ENCODE measurements at regions not wholly inside any gene's neighbourhood (a gene's known extent, or its start where the extent isn't known, plus 50 kb on each side); places are given as distances from the start of the nearest gene placed in this dataset.

GRCh38 chr16:75909746-75910145 lies 183.5 kb upstream of the CPHXL start:
- intact Hi-C loops (cut with micrococcal nuclease): no loop called here
- H3K9me3 ChIP-seq (ENCODE audit: control insufficient read depth in 1 of 2, low read length in 2 of 2): no peaks in the 10 kb centered on the region
- H3K36me3 ChIP-seq (ENCODE audit: insufficient read depth, low read length): no peaks in the 10 kb centered on the region
- POLR2A ChIA-PET (ENCODE audit: partially characterized antibody): no interaction called here
- H3K27ac Mint-ChIP-seq: no peak overlapping the region
- peaks cover 2 to 3% of the 10 kb centered on the region in 2 donors for H3K27me3 Mint-ChIP-seq
- H3K9me3 Mint-ChIP-seq: peaks cover 0 to 5% (median 0%) of the 10 kb centered on the region in 8 donors
- H3K36me3 Mint-ChIP-seq: no peaks in the 10 kb centered on the region
- no peak overlapping the region for H3K4me3 ChIP-seq (ENCODE audit: low read length in 2 of 2)
- H3K4me1 ChIP-seq (ENCODE audit: insufficient read depth, low read length): no peaks in the 10 kb centered on the region
- CTCF ChIA-PET (ENCODE audit: partially characterized antibody): no interaction called here
- no peak for DNase-seq
- no peak overlapping the region for H3K4me3 Mint-ChIP-seq
- H3K27ac ChIP-seq (ENCODE audit: low read depth, low read length): no peak overlapping the region
- peaks cover 0 to 8% (median 2%) of the 10 kb centered on the region in 4 donors for H3K4me1 Mint-ChIP-seq
- no peaks in the 10 kb centered on the region for H3K27me3 ChIP-seq (ENCODE audit: insufficient read depth, low read length)

GRCh38 chr16:75911896-75912295 lies 185.6 kb upstream of the CPHXL start:
- POLR2A ChIA-PET (ENCODE audit: partially characterized antibody): no interaction called here
- H3K36me3 Mint-ChIP-seq: no peaks in the 10 kb centered on the region

GRCh38 chr16:75913958-75914357 lies 187.7 kb upstream of the CPHXL start:
- no peaks in the 10 kb centered on the region for H3K9me3 ChIP-seq (ENCODE audit: control insufficient read depth in 1 of 2, low read length in 2 of 2)
- peaks cover 0 to 5% (median 0%) of the 10 kb centered on the region in 8 donors for H3K9me3 Mint-ChIP-seq
- no peaks in the 10 kb centered on the region for H3K36me3 Mint-ChIP-seq
- no peak overlapping the region for H3K27ac Mint-ChIP-seq
- H3K27me3 Mint-ChIP-seq: peaks cover 0 to 2% of the 10 kb centered on the region in 2 donors
- H3K27me3 ChIP-seq (ENCODE audit: insufficient read depth, low read length): no peaks in the 10 kb centered on the region
- DNase-seq: no peak
- ChIA-PET POLR2A (ENCODE audit: partially characterized antibody) (no interaction called here), CTCF (ENCODE audit: partially characterized antibody) (no interaction called here)
- H3K4me1 ChIP-seq (ENCODE audit: insufficient read depth, low read length): no peaks in the 10 kb centered on the region
- H3K4me3 Mint-ChIP-seq: no peak overlapping the region
- H3K4me1 Mint-ChIP-seq: peaks cover 0 to 8% (median 2%) of the 10 kb centered on the region in 4 donors
- no peak overlapping the region for H3K4me3 ChIP-seq (ENCODE audit: low read length in 2 of 2)
- H3K36me3 ChIP-seq (ENCODE audit: insufficient read depth, low read length): no peaks in the 10 kb centered on the region
- no peak overlapping the region for H3K27ac ChIP-seq (ENCODE audit: low read depth, low read length)
- intact Hi-C loops (cut with micrococcal nuclease): no loop called here

More at GRCh38 chr16:75911896-75912295, 185.6 kb upstream of the CPHXL start:
- no peaks in the 10 kb centered on the region for H3K36me3 ChIP-seq (ENCODE audit: insufficient read depth, low read length)
- no peak overlapping the region for H3K4me3 Mint-ChIP-seq
- no peak overlapping the region for H3K27ac Mint-ChIP-seq
- H3K27ac ChIP-seq (ENCODE audit: low read depth, low read length): no peak overlapping the region
- no peaks in the 10 kb centered on the region for H3K4me1 ChIP-seq (ENCODE audit: insufficient read depth, low read length)
- intact Hi-C loops (cut with micrococcal nuclease): no loop called here
- H3K9me3 Mint-ChIP-seq: peaks cover 0 to 5% (median 0%) of the 10 kb centered on the region in 8 donors
- peaks cover 2% of the 10 kb centered on the region in 2 donors for H3K27me3 Mint-ChIP-seq
- no peaks in the 10 kb centered on the region for H3K9me3 ChIP-seq (ENCODE audit: control insufficient read depth in 1 of 2, low read length in 2 of 2)
- no peaks in the 10 kb centered on the region for H3K27me3 ChIP-seq (ENCODE audit: insufficient read depth, low read length)
- DNase-seq: no peak
- H3K4me3 ChIP-seq (ENCODE audit: low read length in 2 of 2): no peak overlapping the region
- CTCF ChIA-PET (ENCODE audit: partially characterized antibody): no interaction called here
- peaks cover 0 to 8% (median 2%) of the 10 kb centered on the region in 4 donors for H3K4me1 Mint-ChIP-seq

GRCh38 chr16:75916451-75916850 lies 190.2 kb upstream of the CPHXL start:
- POLR2A ChIA-PET (ENCODE audit: partially characterized antibody): no interaction called here
- Mint-ChIP-seq H3K4me1 (no peaks in the 10 kb centered on the region), H3K27me3 (peaks cover 0 to 2% of the 10 kb centered on the region in 2 donors), H3K27ac (no peak overlapping the region), H3K9me3 (peaks cover 0 to 2% (median 0%) of the 10 kb centered on the region in 8 donors), H3K4me3 (no peak overlapping the region), H3K36me3 (no peaks in the 10 kb centered on the region)
- DNase-seq: no peak
- Histone ChIP-seq H3K4me3 (ENCODE audit: low read length in 2 of 2) (no peak overlapping the region), H3K27ac (ENCODE audit: low read depth, low read length) (no peak overlapping the region), H3K36me3 (ENCODE audit: insufficient read depth, low read length) (no peaks in the 10 kb centered on the region), H3K9me3 (ENCODE audit: control insufficient read depth in 1 of 2, low read length in 2 of 2) (no peaks in the 10 kb centered on the region), H3K27me3 (ENCODE audit: insufficient read depth, low read length) (no peaks in the 10 kb centered on the region), H3K4me1 (ENCODE audit: insufficient read depth, low read length) (no peaks in the 10 kb centered on the region)
- intact Hi-C loops (cut with micrococcal nuclease): no loop called here
- CTCF ChIA-PET (ENCODE audit: partially characterized antibody): no interaction called here

- intact Hi-C loops (cut with micrococcal nuclease): no loop called here
- Mint-ChIP-seq H3K4me3 (no peak overlapping the region), H3K27ac (no peak overlapping the region)
These were observed 191.8 kb upstream of the CPHXL start for GRCh38 chr16:75918109-75918508.

GRCh38 chr16:75919664-75920063 lies 193.4 kb upstream of the CPHXL start:
- no peaks in the 10 kb centered on the region for H3K27me3 ChIP-seq (ENCODE audit: insufficient read depth, low read length)
- Mint-ChIP-seq H3K4me3 (no peak overlapping the region), H3K27ac (no peak overlapping the region), H3K4me1 (no peaks in the 10 kb centered on the region), H3K9me3 (peaks cover 0 to 2% (median 0%) of the 10 kb centered on the region in 8 donors), H3K27me3 (peaks cover 0 to 2% of the 10 kb centered on the region in 2 donors), H3K36me3 (no peaks in the 10 kb centered on the region)
- no peaks in the 10 kb centered on the region for H3K36me3 ChIP-seq (ENCODE audit: insufficient read depth, low read length)
- POLR2A ChIA-PET (ENCODE audit: partially characterized antibody): no interaction called here
- CTCF ChIA-PET (ENCODE audit: partially characterized antibody): no interaction called here
- no peak overlapping the region for H3K4me3 ChIP-seq (ENCODE audit: low read length in 2 of 2)
- no peaks in the 10 kb centered on the region for H3K4me1 ChIP-seq (ENCODE audit: insufficient read depth, low read length)
- DNase-seq: no peak
- H3K9me3 ChIP-seq (ENCODE audit: control insufficient read depth in 1 of 2, low read length in 2 of 2): no peaks in the 10 kb centered on the region
- no peak overlapping the region for H3K27ac ChIP-seq (ENCODE audit: low read depth, low read length)
- intact Hi-C loops (cut with micrococcal nuclease): no loop called here

More at GRCh38 chr16:75918109-75918508, 191.8 kb upstream of the CPHXL start:
- Mint-ChIP-seq H3K9me3 (peaks cover 0 to 2% (median 0%) of the 10 kb centered on the region in 8 donors), H3K27me3 (peaks cover 0 to 2% of the 10 kb centered on the region in 2 donors), H3K4me1 (no peaks in the 10 kb centered on the region), H3K36me3 (no peaks in the 10 kb centered on the region)
- CTCF ChIA-PET (ENCODE audit: partially characterized antibody): no interaction called here
- no peaks in the 10 kb centered on the region for H3K27me3 ChIP-seq (ENCODE audit: insufficient read depth, low read length)
- H3K36me3 ChIP-seq (ENCODE audit: insufficient read depth, low read length): no peaks in the 10 kb centered on the region
- H3K27ac ChIP-seq (ENCODE audit: low read depth, low read length): no peak overlapping the region
- H3K9me3 ChIP-seq (ENCODE audit: control insufficient read depth in 1 of 2, low read length in 2 of 2): no peaks in the 10 kb centered on the region
- DNase-seq: no peak
- H3K4me3 ChIP-seq (ENCODE audit: low read length in 2 of 2): no peak overlapping the region
- POLR2A ChIA-PET (ENCODE audit: partially characterized antibody): no interaction called here
- no peaks in the 10 kb centered on the region for H3K4me1 ChIP-seq (ENCODE audit: insufficient read depth, low read length)

GRCh38 chr16:75921281-75921680 lies 195.0 kb upstream of the CPHXL start:
- Histone ChIP-seq H3K27me3 (ENCODE audit: insufficient read depth, low read length) (no peaks in the 10 kb centered on the region), H3K4me1 (ENCODE audit: insufficient read depth, low read length) (no peaks in the 10 kb centered on the region), H3K4me3 (ENCODE audit: low read length in 2 of 2) (no peak overlapping the region), H3K9me3 (ENCODE audit: control insufficient read depth in 1 of 2, low read length in 2 of 2) (no peaks in the 10 kb centered on the region), H3K36me3 (ENCODE audit: insufficient read depth, low read length) (no peaks in the 10 kb centered on the region), H3K27ac (ENCODE audit: low read depth, low read length) (no peak overlapping the region)
- H3K4me3 Mint-ChIP-seq: no peak overlapping the region
- H3K9me3 Mint-ChIP-seq: peaks cover 0 to 9% (median 0%) of the 10 kb centered on the region in 8 donors
- DNase-seq: no peak
- H3K36me3 Mint-ChIP-seq: no peaks in the 10 kb centered on the region
- no peaks in the 10 kb centered on the region for H3K4me1 Mint-ChIP-seq
- intact Hi-C loops (cut with micrococcal nuclease): no loop called here
- H3K27ac Mint-ChIP-seq: no peak overlapping the region
- ChIA-PET POLR2A (ENCODE audit: partially characterized antibody) (no interaction called here), CTCF (ENCODE audit: partially characterized antibody) (no interaction called here)
- no peaks in the 10 kb centered on the region for H3K27me3 Mint-ChIP-seq

GRCh38 chr16:75922250-75922649 lies 196.0 kb upstream of the CPHXL start:
- intact Hi-C loops (cut with micrococcal nuclease): no loop called here
- no peaks in the 10 kb centered on the region for H3K27me3 ChIP-seq (ENCODE audit: insufficient read depth, low read length)
- H3K36me3 Mint-ChIP-seq: no peaks in the 10 kb centered on the region

More at GRCh38 chr16:75922250-75922649, 196.0 kb upstream of the CPHXL start:
- no peak overlapping the region for H3K27ac Mint-ChIP-seq
- peaks cover 0 to 9% (median 0%) of the 10 kb centered on the region in 8 donors for H3K9me3 Mint-ChIP-seq
- no peaks in the 10 kb centered on the region for H3K4me1 Mint-ChIP-seq
- H3K4me3 Mint-ChIP-seq: no peak overlapping the region
- Histone ChIP-seq H3K4me3 (ENCODE audit: low read length in 2 of 2) (no peak overlapping the region), H3K36me3 (ENCODE audit: insufficient read depth, low read length) (no peaks in the 10 kb centered on the region), H3K27ac (ENCODE audit: low read depth, low read length) (no peak overlapping the region), H3K4me1 (ENCODE audit: insufficient read depth, low read length) (no peaks in the 10 kb centered on the region), H3K9me3 (ENCODE audit: control insufficient read depth in 1 of 2, low read length in 2 of 2) (no peaks in the 10 kb centered on the region)
- no peak for DNase-seq
- no peaks in the 10 kb centered on the region for H3K27me3 Mint-ChIP-seq
- ChIA-PET POLR2A (ENCODE audit: partially characterized antibody) (no interaction called here), CTCF (ENCODE audit: partially characterized antibody) (no interaction called here)
